Tibial nerve (tissue), 4 donors: ENCODE measurements at regions not wholly inside any gene's neighbourhood (a gene's known extent, or its start where the extent isn't known, plus 50 kb on each side); places are given as distances from the start of the nearest gene placed in this dataset.

Source experiments
- EP300 ChIP-seq, 2 donors: sonication (generic); formaldehyde crosslinking; IDR thresholded peaks; one replicate each; pipeline ENCODE4 v1.6.1; 2017; ENCODE audit warnings: antibody characterized with exemption in 2 of 2, mild to moderate bottlenecking in 1 of 2
- POLR2A ChIP-seq, 2 donors: fragments of 450-650 bp; IDR thresholded peaks; one replicate each; pipeline ENCODE4 v1.6.1; 2017; ENCODE audit warnings: antibody characterized with exemption in 2 of 2, mild to moderate bottlenecking in 2 of 2, moderate library complexity in 2 of 2
- TF ChIP-seq, protein P1 (sequence below), 5 experiments: fragments of 200-600 bp in 3 of 5; fragments of 450-650 bp in 2 of 5; sonication (generic) in 3 of 5; IDR thresholded peaks; one replicate each; pipeline ENCODE4 v1.5.1; 2016 to 2019; ENCODE audit warnings: antibody characterized with exemption in 5 of 5, mild to moderate bottlenecking in 3 of 5, moderate library complexity in 2 of 5

DNA sequence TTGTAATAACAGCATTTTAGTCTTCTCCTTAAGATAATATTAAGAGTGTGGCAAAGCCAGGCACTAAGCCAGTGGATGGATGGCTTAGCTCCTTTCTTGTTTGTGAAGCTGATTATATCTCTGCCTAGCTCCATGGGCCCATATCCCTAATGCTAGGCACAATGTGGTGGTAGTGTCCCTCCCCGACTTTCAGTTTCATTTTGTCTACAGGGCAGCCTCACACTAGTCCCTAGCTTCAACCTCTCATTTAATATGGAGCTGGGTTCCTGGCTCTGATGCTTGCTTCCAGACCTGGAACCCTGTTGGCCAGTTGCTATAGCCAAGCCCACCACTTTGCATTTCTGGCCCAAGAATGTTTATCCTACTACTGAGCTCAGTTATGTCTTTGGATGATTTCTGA lies 437.0 kb upstream of the MEIS1 start:
- TF ChIP-seq EP300 (IDR thresholded peaks at IDR 0.05) (no peak), POLR2A (IDR thresholded peaks at IDR 0.05) (no peak)
- TF ChIP-seq, protein P1, sequence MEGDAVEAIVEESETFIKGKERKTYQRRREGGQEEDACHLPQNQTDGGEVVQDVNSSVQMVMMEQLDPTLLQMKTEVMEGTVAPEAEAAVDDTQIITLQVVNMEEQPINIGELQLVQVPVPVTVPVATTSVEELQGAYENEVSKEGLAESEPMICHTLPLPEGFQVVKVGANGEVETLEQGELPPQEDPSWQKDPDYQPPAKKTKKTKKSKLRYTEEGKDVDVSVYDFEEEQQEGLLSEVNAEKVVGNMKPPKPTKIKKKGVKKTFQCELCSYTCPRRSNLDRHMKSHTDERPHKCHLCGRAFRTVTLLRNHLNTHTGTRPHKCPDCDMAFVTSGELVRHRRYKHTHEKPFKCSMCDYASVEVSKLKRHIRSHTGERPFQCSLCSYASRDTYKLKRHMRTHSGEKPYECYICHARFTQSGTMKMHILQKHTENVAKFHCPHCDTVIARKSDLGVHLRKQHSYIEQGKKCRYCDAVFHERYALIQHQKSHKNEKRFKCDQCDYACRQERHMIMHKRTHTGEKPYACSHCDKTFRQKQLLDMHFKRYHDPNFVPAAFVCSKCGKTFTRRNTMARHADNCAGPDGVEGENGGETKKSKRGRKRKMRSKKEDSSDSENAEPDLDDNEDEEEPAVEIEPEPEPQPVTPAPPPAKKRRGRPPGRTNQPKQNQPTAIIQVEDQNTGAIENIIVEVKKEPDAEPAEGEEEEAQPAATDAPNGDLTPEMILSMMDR (IDR thresholded peaks at IDR 0.05) = no peak
